ENCODE measurements at regions not wholly inside any gene's neighbourhood (a gene's known extent, or its start where the extent isn't known, plus 50 kb on each side); places are given as distances from the start of the nearest gene placed in this dataset.
A peak's percentile ranks its signal among the peaks of the same experiment; 100 is the strongest.

DNA sequence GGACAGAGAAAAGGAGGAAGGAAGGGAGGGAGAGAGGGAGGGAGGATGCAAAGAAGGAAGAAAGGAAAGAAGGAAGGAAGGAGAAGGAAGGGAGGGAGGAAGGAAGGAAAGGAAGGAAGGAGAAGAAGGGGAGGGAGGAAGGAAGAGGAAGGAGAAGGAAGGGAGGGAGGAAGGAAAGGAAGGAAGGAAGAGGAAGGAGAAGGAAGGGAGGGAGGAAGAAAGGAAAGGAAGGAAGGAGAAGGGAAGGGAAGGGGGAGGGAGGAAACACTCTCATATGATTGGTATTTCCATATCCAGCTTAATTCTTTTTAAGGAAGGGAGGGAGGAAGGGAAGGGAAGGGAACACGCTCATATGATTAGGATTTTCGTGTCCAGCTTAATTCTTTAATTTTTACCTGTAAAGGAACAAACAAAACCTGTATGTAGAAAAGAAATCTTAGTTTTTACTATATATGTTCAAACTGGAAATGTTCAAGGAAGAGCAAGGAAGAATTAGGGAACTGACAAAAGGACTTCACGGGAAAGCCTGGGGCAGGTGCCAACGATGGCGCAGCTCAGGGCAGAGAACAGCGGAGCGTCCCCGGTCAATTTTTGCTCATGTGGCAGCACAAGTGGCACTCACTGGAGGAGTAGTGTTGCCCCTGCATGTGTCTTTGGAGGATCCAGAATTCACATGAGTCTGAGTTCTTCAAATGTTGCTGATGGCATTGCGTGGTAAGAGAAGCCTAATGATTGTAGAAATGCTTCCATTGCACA, 228.6 kb downstream of the ZNF516 start:
- H3K4me2 ChIP-seq = peak overlapping the region; percentile 23
- no peak overlapping the region for H3K27ac ChIP-seq
- H3K9me2 ChIP-seq (ENCODE audit: insufficient read depth) = no peaks in the 10 kb centered on the region
- no peaks in the 10 kb centered on the region for H3K36me3 ChIP-seq (ENCODE audit: low read depth)
- no peak overlapping the region for H3K4me3 ChIP-seq
- H3K9me3 ChIP-seq (ENCODE audit: insufficient read depth, low read depth) = no peaks in the 10 kb centered on the region; the same call in 1 of the 2 replicates
- ChIA-PET POLR2A (ENCODE audit: unreplicated experiment) (no interaction called here), CTCF (no interaction called here)
- no peak overlapping the region for H2AFZ ChIP-seq
- H3K27me3 ChIP-seq (ENCODE audit: insufficient read depth, low read depth) = peaks cover 79% of the 10 kb centered on the region
- no peaks in the 10 kb centered on the region for H3F3A ChIP-seq (ENCODE audit: insufficient read depth, low read depth)
- no TSS peak for BruUV-seq (replicated peaks)
- no peaks in the 10 kb centered on the region for H3K79me2 ChIP-seq (ENCODE audit: low read depth)
- intact Hi-C loops (cut with micrococcal nuclease; ENCODE audit: unreplicated experiment) = no loop called here
- no peaks in the 10 kb centered on the region; the same call in 1 of the 2 replicates for H4K20me1 ChIP-seq (ENCODE audit: insufficient read depth)
- no peaks in the 10 kb centered on the region for H3K4me1 ChIP-seq (replicated peaks; ENCODE audit: insufficient read depth)
- TF ChIP-seq, protein P1, sequence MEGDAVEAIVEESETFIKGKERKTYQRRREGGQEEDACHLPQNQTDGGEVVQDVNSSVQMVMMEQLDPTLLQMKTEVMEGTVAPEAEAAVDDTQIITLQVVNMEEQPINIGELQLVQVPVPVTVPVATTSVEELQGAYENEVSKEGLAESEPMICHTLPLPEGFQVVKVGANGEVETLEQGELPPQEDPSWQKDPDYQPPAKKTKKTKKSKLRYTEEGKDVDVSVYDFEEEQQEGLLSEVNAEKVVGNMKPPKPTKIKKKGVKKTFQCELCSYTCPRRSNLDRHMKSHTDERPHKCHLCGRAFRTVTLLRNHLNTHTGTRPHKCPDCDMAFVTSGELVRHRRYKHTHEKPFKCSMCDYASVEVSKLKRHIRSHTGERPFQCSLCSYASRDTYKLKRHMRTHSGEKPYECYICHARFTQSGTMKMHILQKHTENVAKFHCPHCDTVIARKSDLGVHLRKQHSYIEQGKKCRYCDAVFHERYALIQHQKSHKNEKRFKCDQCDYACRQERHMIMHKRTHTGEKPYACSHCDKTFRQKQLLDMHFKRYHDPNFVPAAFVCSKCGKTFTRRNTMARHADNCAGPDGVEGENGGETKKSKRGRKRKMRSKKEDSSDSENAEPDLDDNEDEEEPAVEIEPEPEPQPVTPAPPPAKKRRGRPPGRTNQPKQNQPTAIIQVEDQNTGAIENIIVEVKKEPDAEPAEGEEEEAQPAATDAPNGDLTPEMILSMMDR (conservative IDR thresholded peaks at IDR 0.05) = no peak
- TF ChIP-seq EZH2 (IDR thresholded peaks at IDR 0.05; ENCODE audit: low read depth) = no peak
- no peak for DNase-seq

DNA sequence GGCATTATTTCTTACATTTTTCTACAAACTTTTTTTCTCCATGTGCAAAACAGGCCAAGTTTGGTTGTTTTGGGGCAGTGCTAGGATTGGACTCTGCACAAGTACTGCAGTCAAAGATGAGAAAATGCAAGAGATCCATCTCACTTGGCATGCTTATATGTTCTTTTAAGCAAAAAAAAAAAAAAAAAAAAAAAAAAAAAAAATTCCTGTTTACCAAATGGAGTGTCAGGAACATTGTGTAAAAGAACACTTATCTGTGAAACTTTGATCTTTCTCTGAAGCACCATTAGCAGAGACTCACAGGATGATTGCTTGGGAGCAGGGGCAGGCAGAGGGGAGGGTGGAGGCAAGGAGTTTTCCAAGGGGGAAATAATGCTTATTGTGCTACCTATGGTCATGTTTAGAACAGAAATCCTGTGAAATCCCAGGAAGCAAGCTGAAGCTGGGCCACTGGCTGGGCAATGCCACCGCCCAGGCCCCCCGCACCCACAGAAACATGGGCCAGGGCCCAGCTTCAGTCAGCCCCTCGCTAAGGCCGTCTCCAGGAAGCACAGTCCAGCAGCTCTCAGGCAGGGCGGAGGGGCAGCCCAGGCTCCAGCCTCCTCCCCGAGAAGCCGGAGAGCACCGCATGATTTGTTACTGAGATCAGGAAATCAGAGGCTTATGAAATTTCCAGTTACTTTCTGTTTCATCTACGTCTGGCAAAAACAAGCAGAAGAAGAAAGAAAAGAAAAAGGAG, 229.4 kb downstream of the ZNF516 start:
- POLR2A ChIA-PET (ENCODE audit: unreplicated experiment) = no interaction called here
- H3K4me2 ChIP-seq = peak overlapping the region; percentile 23

DNA sequence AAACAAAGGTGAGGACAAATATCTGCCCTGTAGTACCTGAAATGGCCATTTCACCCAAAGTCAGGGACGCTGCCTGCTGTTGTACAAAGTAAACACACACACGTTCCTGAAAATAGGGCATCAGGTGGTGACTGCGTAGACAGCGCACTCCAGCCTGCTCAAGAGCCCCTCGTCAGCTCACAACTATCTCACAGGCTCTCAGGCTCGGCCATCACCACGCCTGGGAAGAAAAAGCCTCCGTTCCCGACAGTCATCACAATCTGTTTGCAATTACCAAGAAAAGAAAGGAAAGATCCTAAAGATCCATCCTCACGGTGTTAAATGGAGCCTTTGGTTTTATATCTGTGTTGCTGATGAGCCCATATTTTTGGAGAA, 230.2 kb downstream of the ZNF516 start:
- no peaks in the 10 kb centered on the region for H3K36me3 ChIP-seq (ENCODE audit: low read depth)
- no peaks in the 10 kb centered on the region for H3F3A ChIP-seq (ENCODE audit: insufficient read depth, low read depth)
- no peak for DNase-seq
- no peak overlapping the region for H2AFZ ChIP-seq
- H3K9me3 ChIP-seq (ENCODE audit: insufficient read depth, low read depth) = no peaks in the 10 kb centered on the region; the same call in 1 of the 2 replicates
- ChIA-PET CTCF (no interaction called here), POLR2A (ENCODE audit: unreplicated experiment) (no interaction called here)
- H3K4me1 ChIP-seq (replicated peaks; ENCODE audit: insufficient read depth) = no peaks in the 10 kb centered on the region
- intact Hi-C loops (cut with micrococcal nuclease; ENCODE audit: unreplicated experiment) = no loop called here
- H3K27me3 ChIP-seq (ENCODE audit: insufficient read depth, low read depth) = peaks cover 86% of the 10 kb centered on the region
- 0 out of 2 replicates have a peak, but pooled peaks have one; percentile 72 for TF ChIP-seq EZH2 (IDR thresholded peaks at IDR 0.05; ENCODE audit: low read depth)
- TF ChIP-seq, protein P1 (conservative IDR thresholded peaks at IDR 0.05) = no peak
- no peaks in the 10 kb centered on the region for H3K79me2 ChIP-seq (ENCODE audit: low read depth)
- no peaks in the 10 kb centered on the region; the same call in 1 of the 2 replicates for H4K20me1 ChIP-seq (ENCODE audit: insufficient read depth)
- no peaks in the 10 kb centered on the region for H3K9me2 ChIP-seq (ENCODE audit: insufficient read depth)
- H3K4me2 ChIP-seq = no peak overlapping the region
- H3K27ac ChIP-seq = no peak overlapping the region
- no peak overlapping the region for H3K4me3 ChIP-seq
- no TSS peak for BruUV-seq (replicated peaks)

More for the DNA sequence above, 229.4 kb downstream of the ZNF516 start:
- CTCF ChIA-PET = no interaction called here
- no peak for DNase-seq
- Histone ChIP-seq H3K36me3 (ENCODE audit: low read depth) (no peaks in the 10 kb centered on the region), H3K9me2 (ENCODE audit: insufficient read depth) (no peaks in the 10 kb centered on the region), H2AFZ (no peak overlapping the region), H3F3A (ENCODE audit: insufficient read depth, low read depth) (no peaks in the 10 kb centered on the region), H3K27me3 (ENCODE audit: insufficient read depth, low read depth) (peaks cover 86% of the 10 kb centered on the region), H3K4me3 (no peak overlapping the region), H3K27ac (no peak overlapping the region), H3K9me3 (ENCODE audit: insufficient read depth, low read depth) (no peaks in the 10 kb centered on the region; the same call in 1 of the 2 replicates), H4K20me1 (ENCODE audit: insufficient read depth) (no peaks in the 10 kb centered on the region; the same call in 1 of the 2 replicates), H3K4me1 (replicated peaks; ENCODE audit: insufficient read depth) (no peaks in the 10 kb centered on the region), H3K79me2 (ENCODE audit: low read depth) (no peaks in the 10 kb centered on the region)
- TF ChIP-seq EZH2 (IDR thresholded peaks at IDR 0.05; ENCODE audit: low read depth) = no peak
- intact Hi-C loops (cut with micrococcal nuclease; ENCODE audit: unreplicated experiment) = no loop called here
- no TSS peak for BruUV-seq (replicated peaks)
